Naive B cell (primary cell): ENCODE measurements at regions not wholly inside any gene's neighbourhood (a gene's known extent, or its start where the extent isn't known, plus 50 kb on each side); places are given as distances from the start of the nearest gene placed in this dataset.

Experiments used
- ATAC-seq, 2 donors: fragments of 150-1000 bp; cut with Tn5 transposase; 2 replicates each; pipeline ENCODE4 v1.10.0; 2021; ENCODE audit warnings: low read depth in 2 of 2, mild to moderate bottlenecking in 2 of 2, moderate library complexity in 2 of 2
- DNase-seq: peaks from one replicate; pipeline ENCODE4 v3.0.0; 2022
- H3K27ac Mint-ChIP-seq, 6 donors: one replicate each; pipeline ENCODE4 v1.8.0; 2020 to 2022; ENCODE audit warnings: mild to moderate bottlenecking in 6 of 6, mixed read lengths in 6 of 6, moderate library complexity in 5 of 6, inconsistent platforms in 2 of 6
- H3K27me3 Mint-ChIP-seq, 3 donors: one replicate each; pipeline ENCODE4 v1.8.0; 2021 to 2022; ENCODE audit warnings: mixed read lengths in 3 of 3, mild to moderate bottlenecking in 1 of 3
- H3K36me3 Mint-ChIP-seq, 2 donors: one replicate each; pipeline ENCODE4 v1.8.0; 2020 to 2022; ENCODE audit warnings: mixed read lengths in 2 of 2, inconsistent platforms in 1 of 2, mild to moderate bottlenecking in 1 of 2
- H3K4me1 Mint-ChIP-seq, 3 donors: one replicate each; pipeline ENCODE4 v1.8.0; 2020 to 2022; ENCODE audit warnings: mixed read lengths in 3 of 3, inconsistent platforms in 1 of 3, mild to moderate bottlenecking in 1 of 3, moderate library complexity in 1 of 3
- H3K4me3 Mint-ChIP-seq, 8 donors: one replicate each; pipeline ENCODE4 v1.8.0; 2020 to 2022; ENCODE audit warnings: mild to moderate bottlenecking in 8 of 8, mixed read lengths in 8 of 8, moderate library complexity in 8 of 8, inconsistent platforms in 2 of 8
- H3K9me3 Mint-ChIP-seq, 7 donors: one replicate each; pipeline ENCODE4 v1.8.0; 2020 to 2022; ENCODE audit warnings: mixed read lengths in 7 of 7, mild to moderate bottlenecking in 5 of 7, inconsistent platforms in 2 of 7, moderate library complexity in 1 of 7

GRCh38 chr2:64227603-64228125 is 83.4 kb upstream of the PELI1 start:
- H3K4me1 Mint-ChIP-seq: peaks cover 31 to 40% (median 37%) of the 10 kb centered on the region in 3 donors
- DNase-seq (no peak), ATAC-seq (no peak)
- no peaks in the 10 kb centered on the region for H3K27me3 Mint-ChIP-seq
- H3K27ac Mint-ChIP-seq: peak overlapping the region in 5 of 6 donors; percentile 36 to 95 (median 92)
- H3K36me3 Mint-ChIP-seq: peaks cover 0 to 7% of the 10 kb centered on the region in 2 donors
- H3K4me3 Mint-ChIP-seq: peak overlapping the region; percentile 87 to 99 (median 96)
- peaks cover 0 to 1% (median 0%) of the 10 kb centered on the region in 7 donors for H3K9me3 Mint-ChIP-seq

- ATAC-seq (peak; percentile 94 to 97), DNase-seq (peak; percentile 59)
- Mint-ChIP-seq H3K27me3 (no peaks in the 10 kb centered on the region), H3K9me3 (peaks cover 0 to 1% (median 0%) of the 10 kb centered on the region in 7 donors), H3K4me3 (peak overlapping the region; percentile 87 to 99 (median 96)), H3K4me1 (peaks cover 26 to 35% (median 32%) of the 10 kb centered on the region in 3 donors), H3K36me3 (peaks cover 0 to 7% of the 10 kb centered on the region in 2 donors), H3K27ac (peak overlapping the region; percentile 78 to 96 (median 94))
Observed at GRCh38 chr2:64228126-64228678, 84.0 kb upstream of the PELI1 start.

- Mint-ChIP-seq H3K36me3 (peaks cover 0 to 7% of the 10 kb centered on the region in 2 donors), H3K27me3 (no peaks in the 10 kb centered on the region), H3K27ac (peak overlapping the region in 3 of 6 donors; percentile 78 to 96 (median 80)), H3K9me3 (peaks cover 0 to 1% (median 0%) of the 10 kb centered on the region in 7 donors), H3K4me3 (peak overlapping the region; percentile 87 to 99 (median 96)), H3K4me1 (peaks cover 24 to 28% (median 25%) of the 10 kb centered on the region in 3 donors)
- no peak for DNase-seq
- no peak for ATAC-seq
Observed at GRCh38 chr2:64228918-64229317, 84.7 kb upstream of the PELI1 start.

DNA sequence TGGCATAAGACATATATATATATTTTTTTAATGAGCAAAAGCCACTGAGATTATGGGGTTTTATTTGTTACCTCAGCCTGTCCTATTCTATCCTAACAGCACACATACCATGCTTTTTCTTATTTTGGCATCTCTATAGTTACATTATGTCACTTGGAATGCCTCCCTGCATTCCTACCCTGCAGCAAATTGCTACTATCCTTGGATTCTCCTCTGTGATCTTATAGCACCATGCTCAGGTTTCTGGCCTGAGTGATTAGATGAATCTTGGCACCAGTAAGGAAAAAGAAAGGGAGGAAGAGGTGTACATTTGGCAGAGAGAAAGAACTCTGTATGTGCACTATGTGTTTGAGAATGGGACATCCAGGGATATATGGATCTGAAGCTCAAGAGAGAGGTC is 86.3 kb upstream of the PELI1 start:
- no peak for ATAC-seq
- peak overlapping the region in 2 of 6 donors; percentile 21 to 56 for H3K27ac Mint-ChIP-seq

DNA sequence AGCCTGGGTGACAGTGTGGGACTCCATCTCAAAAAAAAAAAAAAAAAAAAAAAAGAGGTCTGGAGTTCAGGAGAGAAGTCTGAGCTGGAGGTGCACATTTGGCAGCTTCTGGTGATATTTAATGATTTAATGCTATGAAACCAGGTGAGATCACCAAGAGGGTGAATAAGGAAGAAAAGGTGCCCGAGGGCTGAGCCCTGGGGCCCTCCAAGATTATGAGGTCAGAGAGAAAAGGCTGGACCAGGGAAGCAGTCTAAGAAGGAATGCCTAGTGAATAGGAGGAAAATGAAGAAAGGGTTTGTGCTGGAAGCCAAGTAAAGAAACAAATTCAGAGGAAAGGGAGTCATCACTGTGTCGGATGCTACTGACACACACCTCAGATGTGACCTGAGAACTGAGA is 88.0 kb upstream of the PELI1 start:
- peak overlapping the region in 1 of 6 donors; percentile 73 for H3K27ac Mint-ChIP-seq
- peak overlapping the region in 1 of 8 donors; percentile 12 for H3K4me3 Mint-ChIP-seq
- no peaks in the 10 kb centered on the region for H3K27me3 Mint-ChIP-seq
- H3K4me1 Mint-ChIP-seq: peaks cover 14 to 34% (median 23%) of the 10 kb centered on the region in 3 donors
- H3K36me3 Mint-ChIP-seq: peaks cover 0 to 7% of the 10 kb centered on the region in 2 donors
- DNase-seq: no peak
- ATAC-seq: no peak
- peaks cover 0 to 1% (median 0%) of the 10 kb centered on the region in 7 donors for H3K9me3 Mint-ChIP-seq

More for the DNA sequence above, 86.3 kb upstream of the PELI1 start:
- no peaks in the 10 kb centered on the region for H3K27me3 Mint-ChIP-seq
- peaks cover 0 to 1% (median 0%) of the 10 kb centered on the region in 7 donors for H3K9me3 Mint-ChIP-seq
- DNase-seq: no peak
- H3K4me3 Mint-ChIP-seq: no peak overlapping the region
- peaks cover 0 to 7% of the 10 kb centered on the region in 2 donors for H3K36me3 Mint-ChIP-seq
- H3K4me1 Mint-ChIP-seq: peaks cover 14 to 32% (median 20%) of the 10 kb centered on the region in 3 donors

- Mint-ChIP-seq H3K4me1 (peaks cover 6 to 26% (median 23%) of the 10 kb centered on the region in 3 donors), H3K4me3 (no peak overlapping the region), H3K9me3 (peaks cover 0 to 1% (median 0%) of the 10 kb centered on the region in 7 donors), H3K27ac (no peak overlapping the region), H3K27me3 (no peaks in the 10 kb centered on the region), H3K36me3 (peaks cover 0 to 7% of the 10 kb centered on the region in 2 donors)
- ATAC-seq (no peak), DNase-seq (no peak)
Observed at GRCh38 chr2:64233376-64233922, 89.2 kb upstream of the PELI1 start.

GRCh38 chr2:64234150-64234549 is 89.9 kb upstream of the PELI1 start:
- H3K4me1 Mint-ChIP-seq: peaks cover 0 to 19% (median 18%) of the 10 kb centered on the region in 3 donors
- no peak overlapping the region for H3K4me3 Mint-ChIP-seq
- no peaks in the 10 kb centered on the region for H3K27me3 Mint-ChIP-seq
- no peak for ATAC-seq
- DNase-seq: no peak
- peaks cover 0 to 1% (median 0%) of the 10 kb centered on the region in 7 donors for H3K9me3 Mint-ChIP-seq
- no peak overlapping the region for H3K27ac Mint-ChIP-seq
- H3K36me3 Mint-ChIP-seq: peaks cover 0 to 7% of the 10 kb centered on the region in 2 donors

GRCh38 chr2:64234785-64235184 is 90.6 kb upstream of the PELI1 start:
- peaks cover 0 to 7% of the 10 kb centered on the region in 2 donors for H3K36me3 Mint-ChIP-seq
- DNase-seq: no peak
- peaks cover 0 to 1% (median 0%) of the 10 kb centered on the region in 7 donors for H3K9me3 Mint-ChIP-seq
- ATAC-seq: no peak
- no peak overlapping the region for H3K27ac Mint-ChIP-seq
- H3K4me1 Mint-ChIP-seq: peaks cover 0 to 18% (median 15%) of the 10 kb centered on the region in 3 donors
- no peak overlapping the region for H3K4me3 Mint-ChIP-seq
- H3K27me3 Mint-ChIP-seq: no peaks in the 10 kb centered on the region

DNA sequence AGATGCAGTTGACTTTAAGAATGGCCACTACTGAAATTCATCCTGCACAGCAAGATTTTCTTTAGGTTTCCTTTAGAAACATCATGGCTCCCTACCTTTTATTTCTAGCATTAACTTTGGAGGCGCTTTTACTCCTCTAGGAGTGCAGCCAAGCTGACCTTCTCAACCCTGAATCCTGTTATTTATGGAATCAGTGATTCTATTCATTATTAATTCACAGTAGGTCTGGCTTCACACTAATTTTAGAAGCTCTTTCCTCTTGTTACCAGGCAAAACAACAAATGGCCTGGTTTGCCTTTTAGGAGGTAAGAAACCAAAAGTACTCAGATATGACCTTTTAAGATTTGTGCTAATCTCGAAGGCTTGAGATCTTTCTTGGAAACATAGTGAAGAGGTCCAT is 93.0 kb upstream of the PELI1 start:
- Mint-ChIP-seq H3K27me3 (no peaks in the 10 kb centered on the region), H3K36me3 (no peaks in the 10 kb centered on the region), H3K9me3 (peaks cover 0 to 3% (median 0%) of the 10 kb centered on the region in 7 donors), H3K4me3 (no peak overlapping the region), H3K4me1 (peaks cover 0 to 15% (median 13%) of the 10 kb centered on the region in 3 donors), H3K27ac (peak overlapping the region in 1 of 6 donors; percentile 44)
- ATAC-seq: no peak
- no peak for DNase-seq

GRCh38 chr2:64238799-64239198 is 94.6 kb upstream of the PELI1 start:
- Mint-ChIP-seq H3K4me1 (peaks cover 0 to 15% (median 8%) of the 10 kb centered on the region in 3 donors), H3K36me3 (no peaks in the 10 kb centered on the region), H3K9me3 (peaks cover 0 to 3% (median 0%) of the 10 kb centered on the region in 7 donors), H3K27me3 (peaks cover 0 to 4% (median 4%) of the 10 kb centered on the region in 3 donors), H3K4me3 (no peak overlapping the region), H3K27ac (no peak overlapping the region)
- ATAC-seq (no peak), DNase-seq (no peak)

- no peak for ATAC-seq
- H3K9me3 Mint-ChIP-seq: peaks cover 0 to 5% (median 0%) of the 10 kb centered on the region in 7 donors
- H3K4me1 Mint-ChIP-seq: no peaks in the 10 kb centered on the region
- peaks cover 0 to 7% of the 10 kb centered on the region in 2 donors for H3K36me3 Mint-ChIP-seq
- no peak overlapping the region for H3K27ac Mint-ChIP-seq
- H3K27me3 Mint-ChIP-seq: peaks cover 0 to 12% (median 6%) of the 10 kb centered on the region in 3 donors
- DNase-seq: no peak
- H3K4me3 Mint-ChIP-seq: no peak overlapping the region
Observed at GRCh38 chr2:64243081-64244036, 99.1 kb upstream of the PELI1 start.

DNA sequence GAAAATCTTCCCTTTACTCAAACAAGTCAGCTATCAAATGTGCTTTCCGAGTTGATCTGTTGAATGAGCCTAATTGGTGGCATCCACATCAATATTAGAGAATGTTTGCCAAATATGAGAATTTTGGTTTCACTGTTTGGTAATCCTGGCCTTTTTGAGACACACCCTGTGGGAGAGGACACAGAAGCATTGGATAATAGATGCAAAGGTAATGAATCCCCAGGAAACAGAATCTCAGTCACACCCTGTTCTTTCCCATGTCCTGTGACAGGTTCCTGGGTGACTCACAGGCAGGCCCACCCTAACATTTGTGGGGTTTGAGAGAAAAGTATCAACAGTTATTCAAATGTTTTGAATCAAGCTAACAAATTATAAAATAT is 99.8 kb upstream of the PELI1 start:
- Mint-ChIP-seq H3K36me3 (peaks cover 0 to 7% of the 10 kb centered on the region in 2 donors), H3K9me3 (peaks cover 0 to 6% (median 0%) of the 10 kb centered on the region in 7 donors), H3K27me3 (peaks cover 0 to 12% (median 6%) of the 10 kb centered on the region in 3 donors), H3K4me3 (no peak overlapping the region), H3K27ac (no peak overlapping the region), H3K4me1 (no peaks in the 10 kb centered on the region)
- ATAC-seq (no peak), DNase-seq (no peak)

DNA sequence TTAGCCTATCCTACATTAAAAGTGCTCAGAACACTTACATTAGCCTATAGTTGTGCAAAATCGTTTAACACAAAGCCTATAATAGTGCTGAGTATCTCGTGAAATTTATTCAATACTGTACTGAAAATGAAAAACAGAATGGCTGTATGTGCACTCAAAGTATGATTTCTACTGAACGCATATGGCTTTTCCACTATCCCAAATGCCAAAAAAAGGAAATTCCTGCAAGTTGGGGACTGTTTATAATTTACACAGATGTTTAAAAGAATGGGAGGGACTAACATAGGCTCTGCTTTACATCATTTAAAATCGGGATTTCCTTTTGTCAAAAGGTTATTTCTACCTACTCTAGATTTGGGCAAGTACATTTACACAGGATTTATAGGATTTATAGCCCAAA is 101.4 kb upstream of the PELI1 start:
- DNase-seq (no peak), ATAC-seq (no peak)
- Mint-ChIP-seq H3K4me3 (no peak overlapping the region), H3K27ac (no peak overlapping the region), H3K36me3 (peaks cover 0 to 7% of the 10 kb centered on the region in 2 donors), H3K9me3 (peaks cover 0 to 6% (median 0%) of the 10 kb centered on the region in 7 donors), H3K27me3 (peaks cover 0 to 12% (median 6%) of the 10 kb centered on the region in 3 donors), H3K4me1 (no peaks in the 10 kb centered on the region)
